ENCODE measurements at regions not wholly inside any gene's neighbourhood (a gene's known extent, or its start where the extent isn't known, plus 50 kb on each side); places are given as distances from the start of the nearest gene placed in this dataset.
"Not testable (repeated sequence)": the region's sequence is repeated elsewhere in the genome, so short reads cannot be mapped to it uniquely, and the experiment has no call there.

DNA sequence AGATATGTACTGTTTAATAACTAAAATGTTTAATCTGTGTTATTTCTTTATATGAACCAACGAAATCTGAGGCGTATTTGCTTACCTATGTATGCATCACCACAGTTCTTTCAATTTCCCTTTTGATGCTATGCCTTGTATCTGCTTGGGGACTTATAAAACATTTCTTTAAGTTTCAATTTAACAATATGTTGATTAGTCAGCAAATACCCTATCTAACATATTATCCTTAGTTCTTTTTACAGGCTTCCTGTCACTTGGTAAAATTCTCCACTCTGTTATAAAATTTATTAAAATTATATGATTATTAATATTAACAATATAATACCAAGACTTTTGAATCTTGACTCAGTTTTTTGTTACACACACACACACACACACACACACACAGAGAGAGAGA lies 174.3 kb downstream of the CPS1 start:
- DNase-seq (ENCODE audit: low read depth) = no peak
- no peak for TF ChIP-seq CTCF (conservative IDR thresholded peaks at IDR 0.05; ENCODE audit: low read depth, low read length)
- H3K4me3 ChIP-seq (ENCODE audit: low read depth, low read length) = no peak overlapping the region

DNA sequence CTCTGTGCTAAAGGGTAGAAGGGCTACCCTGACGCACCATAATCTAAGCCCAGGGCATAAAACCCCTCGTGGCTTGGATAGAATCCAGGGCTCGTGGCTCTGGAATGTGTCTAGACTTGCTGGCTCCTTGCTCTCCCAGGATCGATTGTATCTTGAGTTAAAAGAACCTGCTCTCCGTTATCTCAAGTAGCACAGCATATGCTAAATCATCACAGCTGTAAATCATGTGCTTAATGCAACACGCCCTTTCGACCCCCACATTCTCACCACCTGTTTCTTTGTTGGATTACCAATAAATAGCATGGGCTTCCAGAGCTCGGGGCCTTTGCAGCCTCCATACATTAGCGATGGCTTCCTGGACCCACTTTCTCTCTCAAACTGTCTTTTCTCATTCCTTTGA lies 190.4 kb downstream of the CPS1 start:
- H3K4me3 ChIP-seq (ENCODE audit: low read depth, low read length); DNase-seq (ENCODE audit: low read depth): not testable (repeated sequence)

DNA sequence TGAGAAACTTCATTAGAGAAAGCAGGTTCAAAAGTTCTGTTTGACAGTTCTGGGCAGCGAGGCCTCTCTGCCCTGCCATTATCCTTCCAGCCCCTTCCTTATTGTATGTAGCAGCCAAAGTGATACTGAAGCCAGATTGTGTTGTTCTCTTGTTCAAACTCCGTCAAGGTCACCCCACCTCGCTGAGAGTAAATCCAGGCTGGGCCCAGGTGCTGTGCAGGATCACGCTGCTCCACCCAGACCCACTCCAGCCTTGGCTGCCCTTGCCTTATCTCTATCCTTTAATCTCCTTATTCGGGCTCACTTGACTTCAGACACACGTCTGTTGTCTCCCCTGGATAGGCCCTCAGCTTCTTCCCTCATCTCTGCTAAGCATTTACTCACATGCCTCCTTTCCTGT lies 196.1 kb downstream of the CPS1 start:
- no peak for DNase-seq (ENCODE audit: low read depth)
- TF ChIP-seq CTCF (conservative IDR thresholded peaks at IDR 0.05; ENCODE audit: low read depth, low read length) = no peak
- no peak overlapping the region for H3K4me3 ChIP-seq (ENCODE audit: low read depth, low read length)

DNA sequence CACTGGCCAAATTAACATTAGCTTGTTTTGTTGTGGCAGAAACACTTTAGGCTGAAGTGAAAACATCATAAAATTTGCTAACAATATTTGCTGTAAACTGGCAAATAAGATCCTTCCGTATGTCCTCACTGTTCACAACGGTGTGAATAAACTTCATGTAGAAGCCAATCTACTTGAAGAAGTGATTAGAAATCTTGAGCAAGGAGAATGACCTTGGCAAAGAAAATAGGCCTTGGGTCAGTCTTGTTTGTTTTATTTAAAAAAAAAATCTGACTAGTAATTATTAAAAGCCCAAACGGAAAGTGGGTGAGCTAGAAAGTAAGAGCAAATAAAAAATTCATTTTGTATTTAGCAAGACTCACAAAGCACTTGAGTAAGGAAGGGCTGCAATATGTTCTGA lies 197.0 kb downstream of the CPS1 start:
- no peak for TF ChIP-seq CTCF (conservative IDR thresholded peaks at IDR 0.05; ENCODE audit: low read depth, low read length)
- no peak for DNase-seq (ENCODE audit: low read depth)
- no peak overlapping the region for H3K4me3 ChIP-seq (ENCODE audit: low read depth, low read length)

DNA sequence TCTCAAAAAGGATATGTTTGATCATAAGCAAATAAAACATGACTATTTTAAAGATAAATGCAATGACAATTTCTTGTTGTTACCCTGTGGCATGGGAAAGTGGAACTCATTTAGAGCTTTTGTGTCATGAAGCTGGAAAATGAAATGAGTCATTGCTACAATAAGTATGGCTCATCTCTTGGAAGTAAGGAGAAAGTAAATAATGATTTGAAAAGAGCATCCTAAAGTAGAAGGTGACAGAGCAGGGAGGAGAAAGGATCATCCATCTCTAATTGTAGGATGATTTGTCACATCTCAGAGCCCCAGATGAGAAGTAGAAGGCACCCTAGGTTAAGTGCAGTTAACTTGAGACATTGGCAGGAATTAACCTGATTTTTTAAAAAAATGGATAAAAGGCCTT lies 200.5 kb downstream of the CPS1 start:
- H3K4me3 ChIP-seq (ENCODE audit: low read depth, low read length) = no peak overlapping the region
- TF ChIP-seq CTCF (conservative IDR thresholded peaks at IDR 0.05; ENCODE audit: low read depth, low read length) = no peak
- DNase-seq (ENCODE audit: low read depth) = no peak

- no peak for DNase-seq (ENCODE audit: low read depth)
- no peak overlapping the region for H3K4me3 ChIP-seq (ENCODE audit: low read depth, low read length)
- no peak for TF ChIP-seq CTCF (conservative IDR thresholded peaks at IDR 0.05; ENCODE audit: low read depth, low read length)
Measured at GRCh38 chr2:210762604-210763588, 206.5 kb downstream of the CPS1 start.

GRCh38 chr2:210768329-210768910 lies 212.0 kb downstream of the CPS1 start:
- no peak overlapping the region for H3K4me3 ChIP-seq (ENCODE audit: low read depth, low read length)
- no peak for DNase-seq (ENCODE audit: low read depth)
- no peak for TF ChIP-seq CTCF (conservative IDR thresholded peaks at IDR 0.05; ENCODE audit: low read depth, low read length)
